HG03520 (cell line): ENCODE measurements at regions not wholly inside any gene's neighbourhood (a gene's known extent, or its start where the extent isn't known, plus 50 kb on each side); places are given as distances from the start of the nearest gene placed in this dataset.

Source experiments
- ATAC-seq: cut with Tn5 transposase; IDR thresholded peaks from one replicate; pipeline ENCODE4 v1.9.1; 2021; ENCODE audit warnings: mild to moderate bottlenecking, moderate library complexity; ENCODE audit not compliant: unreplicated experiment

DNA sequence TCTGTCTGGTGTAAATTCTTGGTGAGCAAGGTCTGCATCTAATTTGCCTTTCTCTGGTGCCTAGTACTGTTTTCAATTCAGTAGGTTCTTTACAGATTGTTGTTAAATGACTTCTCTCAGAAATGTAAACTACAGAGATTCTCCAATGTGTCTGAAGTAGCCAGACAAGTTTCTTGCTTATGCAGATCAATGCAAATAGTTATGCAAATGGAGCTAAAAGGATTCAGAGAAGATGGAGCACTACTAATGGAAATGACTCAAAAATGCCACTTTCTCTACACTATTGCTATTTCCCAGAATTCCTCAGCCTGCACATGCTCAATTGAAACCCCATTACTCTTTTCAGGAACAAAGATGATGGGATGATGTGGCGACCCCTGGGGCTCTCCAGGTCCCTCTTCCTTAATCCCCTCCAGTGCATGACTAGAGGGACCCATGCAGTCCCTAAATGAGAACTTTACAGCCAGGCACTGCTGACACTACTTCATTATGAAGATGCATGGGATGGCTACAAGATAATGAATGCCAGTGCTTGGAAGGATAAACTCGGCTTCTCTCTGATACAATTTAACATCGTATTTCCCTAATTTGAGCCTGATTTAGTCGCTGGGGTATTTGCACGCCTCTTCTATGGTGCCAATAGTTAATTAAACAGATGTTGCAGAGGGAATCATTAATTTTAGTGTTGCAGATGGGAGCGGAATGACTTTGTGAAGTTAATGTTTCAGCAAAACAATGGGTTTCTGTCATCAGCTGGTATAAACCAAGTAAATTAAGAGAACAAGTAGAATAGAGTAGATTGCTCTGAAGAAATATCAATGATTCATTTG lies 753.2 kb downstream of the TLR4 start:
- ATAC-seq, result no peak

DNA sequence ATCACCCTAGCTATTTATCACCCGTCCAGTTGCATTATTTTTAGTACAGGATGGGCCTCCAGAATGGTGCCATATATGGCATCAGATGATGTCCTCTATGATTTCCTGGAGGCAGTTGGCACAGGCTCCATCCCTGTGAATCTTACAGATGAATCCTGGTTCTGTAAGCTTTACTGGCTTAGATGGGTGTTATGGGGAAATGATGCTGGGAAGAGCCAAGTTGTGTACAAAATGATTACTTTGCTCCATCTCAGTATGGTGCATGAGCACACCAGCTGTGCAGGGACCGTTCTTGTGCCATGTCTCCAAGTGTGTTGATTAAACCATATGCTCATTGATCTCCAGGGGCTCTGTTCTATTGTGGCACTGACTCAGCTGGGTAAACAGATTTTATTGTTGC lies 755.7 kb downstream of the TLR4 start:
- no peak for ATAC-seq

GRCh38 chr9:118463419-118463818 lies 759.2 kb downstream of the TLR4 start:
- no peak for ATAC-seq

GRCh38 chr9:118473521-118473920 lies 769.3 kb downstream of the TLR4 start:
- ATAC-seq, result no peak

- ATAC-seq, result no peak
Measured at GRCh38 chr9:118478752-118479151, 774.5 kb downstream of the TLR4 start.

DNA sequence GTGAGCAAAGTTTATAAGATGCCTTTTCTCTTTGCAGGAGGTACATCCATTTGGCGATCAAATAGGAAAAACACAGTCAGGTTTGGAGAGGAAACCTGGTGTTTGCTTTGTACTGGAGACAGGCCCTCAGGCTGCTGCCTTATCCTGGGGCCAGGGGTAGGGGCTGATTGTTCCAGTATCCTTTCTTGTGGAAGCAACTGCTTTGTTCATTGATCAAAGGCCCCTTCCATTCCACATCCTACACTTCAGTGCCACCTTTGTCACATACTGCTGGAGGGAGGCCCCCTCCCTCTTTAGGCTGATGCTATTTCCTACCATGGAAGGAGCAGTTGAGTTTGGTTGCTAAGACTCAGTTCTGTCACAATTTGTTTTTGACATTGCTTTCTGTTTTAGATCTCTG lies 778.1 kb downstream of the TLR4 start:
- ATAC-seq, result no peak

DNA sequence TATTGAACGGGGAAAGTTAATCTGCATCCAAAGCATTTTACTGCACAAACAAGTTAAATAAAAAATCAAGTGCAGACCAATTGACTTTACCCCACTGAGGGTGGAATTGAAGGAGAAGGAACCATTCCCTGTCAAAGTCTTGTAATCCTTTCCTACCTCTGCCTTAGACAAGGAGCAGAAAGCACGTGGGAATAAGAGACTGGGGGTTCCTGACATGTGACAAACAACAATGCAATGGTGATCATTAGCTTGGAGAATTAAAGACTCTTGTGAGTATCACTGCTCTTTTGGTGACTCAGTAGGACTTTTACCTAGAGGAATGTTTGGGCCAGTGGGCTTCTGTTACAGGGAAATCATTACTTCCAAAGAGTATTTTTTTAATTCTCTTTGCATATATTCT lies 779.5 kb downstream of the TLR4 start:
- no peak for ATAC-seq

- ATAC-seq, result no peak
Measured at GRCh38 chr9:118503236-118503635, 799.0 kb downstream of the TLR4 start.

DNA sequence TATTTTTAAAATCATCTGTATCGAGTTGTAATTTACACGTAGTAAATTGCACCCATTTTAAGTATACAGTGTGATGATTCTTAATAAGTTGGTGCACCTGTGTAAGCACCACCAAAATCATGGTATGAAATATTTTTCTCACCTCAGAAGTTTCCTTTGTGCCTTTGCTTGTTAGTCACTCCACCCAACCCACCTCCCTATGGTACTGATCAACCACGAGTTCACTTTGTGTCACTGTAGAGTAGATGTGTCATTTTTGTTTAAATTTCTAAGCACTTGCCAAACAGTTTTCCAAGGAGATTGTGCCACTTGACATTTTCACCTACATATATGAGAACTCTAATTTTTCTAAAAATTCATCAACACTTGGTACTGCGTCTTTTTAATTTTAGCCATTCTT lies 806.5 kb downstream of the TLR4 start:
- ATAC-seq, result no peak

GRCh38 chr9:118515947-118516346 lies 811.7 kb downstream of the TLR4 start:
- ATAC-seq, result no peak

- ATAC-seq, result no peak
Measured at GRCh38 chr9:118521261-118521660, 817.1 kb downstream of the TLR4 start.

DNA sequence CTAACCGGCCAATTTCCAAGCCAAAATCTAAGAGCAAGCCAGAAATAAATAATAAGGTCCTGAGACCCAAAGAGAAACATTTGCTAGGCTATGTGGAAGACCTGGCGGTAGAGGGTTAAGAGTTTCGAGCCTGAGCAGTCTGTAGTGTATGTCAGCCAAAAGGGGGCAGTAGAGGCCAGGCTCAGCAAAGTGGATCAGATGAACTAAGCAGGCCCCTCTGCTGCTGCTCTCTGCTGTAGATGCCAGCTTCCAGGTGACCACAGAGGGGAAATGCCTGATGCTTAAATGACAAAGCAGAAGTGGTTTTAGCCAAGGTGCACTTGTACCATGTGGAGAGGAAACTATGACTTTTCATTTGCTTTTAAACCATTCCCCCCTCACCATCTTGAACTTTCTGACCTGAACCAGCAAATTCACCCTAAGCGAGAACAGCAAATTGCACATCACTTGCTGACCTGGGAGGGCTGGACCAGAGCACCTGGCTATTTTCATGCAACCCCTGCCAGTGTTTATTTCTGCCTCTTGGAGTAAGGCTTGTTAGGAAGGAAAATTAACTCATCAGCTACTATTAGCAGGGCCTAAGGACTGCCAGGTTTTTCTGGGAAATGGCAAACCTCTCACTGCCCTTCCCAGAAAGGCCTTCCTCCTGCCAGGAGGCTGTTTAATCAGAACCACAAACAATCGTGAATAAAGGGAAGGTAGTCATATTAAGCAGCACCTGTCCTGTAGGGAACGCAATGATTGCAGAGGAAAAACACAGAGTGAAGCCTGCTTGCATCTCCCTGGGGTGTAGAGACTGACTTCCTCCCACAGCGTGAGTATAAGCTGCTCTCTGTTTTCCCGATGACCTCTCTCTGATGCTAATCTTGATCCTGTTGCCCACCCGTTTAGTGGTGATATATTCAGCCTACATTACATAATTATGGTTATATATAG lies 818.2 kb downstream of the TLR4 start:
- peak; percentile 96 for ATAC-seq

GRCh38 chr9:118527261-118527660 lies 823.1 kb downstream of the TLR4 start:
- ATAC-seq, result no peak

DNA sequence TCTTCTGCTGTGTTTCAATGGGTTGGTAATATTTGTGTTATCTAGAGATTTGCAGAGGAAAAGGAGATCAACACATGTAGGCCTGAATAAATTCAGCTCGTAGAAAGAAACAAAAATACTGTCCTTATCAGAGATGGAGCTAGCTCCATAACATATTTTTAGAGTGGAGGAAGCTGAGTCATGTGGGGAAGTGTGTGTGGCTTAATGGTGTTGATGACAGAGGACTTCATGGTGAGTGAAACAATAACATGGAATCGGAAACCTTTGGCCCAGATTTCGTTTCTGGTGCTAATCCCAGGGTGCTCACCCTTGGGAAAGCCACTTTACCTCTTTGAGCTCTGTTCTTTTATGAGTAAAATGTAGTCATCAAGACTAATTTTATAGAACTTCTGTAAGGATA lies 825.0 kb downstream of the TLR4 start:
- ATAC-seq, result peak; percentile 21

- ATAC-seq, result peak; percentile 88
Measured at GRCh38 chr9:118529624-118530214, 825.5 kb downstream of the TLR4 start.

DNA sequence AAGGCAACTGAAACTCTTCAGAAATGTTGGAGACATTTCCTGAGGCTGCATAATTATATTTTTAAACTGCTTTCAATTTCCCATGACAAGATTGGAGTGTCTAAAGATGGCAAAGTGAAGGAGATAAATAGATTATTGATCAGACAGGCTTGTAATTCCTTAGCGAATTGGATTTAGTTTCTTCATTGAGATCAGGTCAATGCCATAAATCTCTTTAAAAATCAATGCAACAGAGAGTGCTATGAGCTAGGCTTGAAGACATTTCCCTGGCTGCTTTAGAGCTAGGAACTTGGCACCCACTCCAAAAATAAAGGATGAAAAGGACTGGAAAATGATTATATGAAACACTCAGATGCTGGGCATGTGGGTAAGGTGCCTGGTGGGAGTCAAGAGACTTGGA lies 828.4 kb downstream of the TLR4 start:
- no peak for ATAC-seq

GRCh38 chr9:118533101-118533500 lies 828.9 kb downstream of the TLR4 start:
- no peak for ATAC-seq

GRCh38 chr9:118533850-118534249 lies 829.6 kb downstream of the TLR4 start:
- ATAC-seq, result no peak

GRCh38 chr9:118536153-118536552 lies 832.0 kb downstream of the TLR4 start:
- ATAC-seq, result no peak

DNA sequence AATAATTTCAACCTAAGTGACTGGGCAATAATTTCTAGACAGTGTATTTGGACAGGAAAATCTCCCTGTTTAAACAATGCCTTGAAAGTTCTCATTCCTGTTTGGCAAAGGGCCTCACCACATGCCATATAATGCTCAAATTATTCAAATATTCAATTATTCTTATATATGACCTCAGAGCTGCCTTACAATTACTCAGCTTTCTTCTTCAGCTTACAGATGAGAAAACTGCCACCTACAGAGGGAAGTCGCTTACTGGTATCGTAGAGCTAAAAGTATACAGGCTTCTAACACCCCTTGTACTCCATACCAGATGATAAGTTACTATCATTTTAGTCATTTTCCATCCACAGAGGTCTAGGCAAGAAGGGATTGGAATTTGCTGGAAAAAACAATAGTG lies 830.3 kb downstream of the BRINP1 start:
- ATAC-seq, result no peak

GRCh38 chr9:118553465-118553864 lies 815.8 kb downstream of the BRINP1 start:
- no peak for ATAC-seq

DNA sequence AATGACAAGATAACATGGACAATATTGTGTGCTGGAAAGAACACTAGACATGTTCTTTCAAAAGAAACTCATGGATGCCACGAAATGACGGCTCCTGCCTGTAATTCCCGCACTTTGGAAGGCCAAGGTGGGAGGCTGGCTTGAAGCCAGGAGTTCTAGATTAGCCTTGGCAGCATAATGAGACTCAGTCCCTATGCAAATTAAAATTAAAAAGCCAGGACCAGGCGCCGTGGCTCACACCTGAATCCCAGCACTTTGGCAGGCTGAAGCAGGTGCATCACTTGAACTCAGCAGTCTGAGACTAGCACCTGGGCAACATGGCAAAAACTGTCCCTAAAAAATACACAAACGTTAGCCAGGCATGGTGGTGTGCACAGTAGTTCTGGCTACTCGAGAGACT lies 814.2 kb downstream of the BRINP1 start:
- ATAC-seq, result no peak
